Upper lobe of left lung (tissue), 4 donors: ENCODE measurements at regions not wholly inside any gene's neighbourhood (a gene's known extent, or its start where the extent isn't known, plus 50 kb on each side); places are given as distances from the start of the nearest gene placed in this dataset.

ENCODE experiments used
- EP300 ChIP-seq, 4 donors: sonication (generic); formaldehyde crosslinking; IDR thresholded peaks; one replicate each; pipeline ENCODE4 v1.5.1; 2017; ENCODE audit warnings: antibody characterized with exemption in 4 of 4, control low read depth in 2 of 4
- POLR2A ChIP-seq, 4 donors: fragments of 450-650 bp; IDR thresholded peaks; one replicate each; pipeline ENCODE4 v1.5.1; 2016 to 2017; ENCODE audit warnings: antibody characterized with exemption in 4 of 4, mild to moderate bottlenecking in 2 of 4
- POLR2AphosphoS5 ChIP-seq, 2 donors: sonication (generic); formaldehyde crosslinking; IDR thresholded peaks; one replicate each; pipeline ENCODE4 v1.5.1; 2017; ENCODE audit warnings: antibody characterized with exemption in 2 of 2
- TF ChIP-seq, protein P1 (sequence below), 6 experiments: fragments of 450-650 bp in 4 of 6; fragments of 200-600 bp in 2 of 6; sonication (generic) in 2 of 6; IDR thresholded peaks; one replicate each; pipeline ENCODE4 v1.5.1; 2016 to 2019; ENCODE audit warnings: antibody characterized with exemption in 6 of 6

DNA sequence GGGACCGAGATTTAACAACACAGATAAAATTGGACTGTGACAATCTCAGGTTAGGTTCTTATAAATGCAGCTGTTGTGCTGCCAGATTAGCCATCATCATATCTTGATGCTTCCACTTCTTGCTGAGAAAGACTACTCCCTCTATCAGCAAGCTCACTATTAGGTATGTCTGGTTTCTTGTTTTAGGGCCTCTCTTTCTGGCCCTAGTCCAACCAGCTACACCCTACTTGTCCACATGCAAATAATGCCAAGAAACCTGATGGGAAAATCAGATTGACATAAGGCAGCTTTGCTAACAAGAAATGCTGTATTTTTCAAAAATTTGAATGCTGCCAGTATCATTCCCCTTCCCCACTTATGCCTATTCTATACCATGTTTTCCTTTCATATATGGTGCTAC lies 296.0 kb downstream of the RMST start:
- TF ChIP-seq, protein P1, sequence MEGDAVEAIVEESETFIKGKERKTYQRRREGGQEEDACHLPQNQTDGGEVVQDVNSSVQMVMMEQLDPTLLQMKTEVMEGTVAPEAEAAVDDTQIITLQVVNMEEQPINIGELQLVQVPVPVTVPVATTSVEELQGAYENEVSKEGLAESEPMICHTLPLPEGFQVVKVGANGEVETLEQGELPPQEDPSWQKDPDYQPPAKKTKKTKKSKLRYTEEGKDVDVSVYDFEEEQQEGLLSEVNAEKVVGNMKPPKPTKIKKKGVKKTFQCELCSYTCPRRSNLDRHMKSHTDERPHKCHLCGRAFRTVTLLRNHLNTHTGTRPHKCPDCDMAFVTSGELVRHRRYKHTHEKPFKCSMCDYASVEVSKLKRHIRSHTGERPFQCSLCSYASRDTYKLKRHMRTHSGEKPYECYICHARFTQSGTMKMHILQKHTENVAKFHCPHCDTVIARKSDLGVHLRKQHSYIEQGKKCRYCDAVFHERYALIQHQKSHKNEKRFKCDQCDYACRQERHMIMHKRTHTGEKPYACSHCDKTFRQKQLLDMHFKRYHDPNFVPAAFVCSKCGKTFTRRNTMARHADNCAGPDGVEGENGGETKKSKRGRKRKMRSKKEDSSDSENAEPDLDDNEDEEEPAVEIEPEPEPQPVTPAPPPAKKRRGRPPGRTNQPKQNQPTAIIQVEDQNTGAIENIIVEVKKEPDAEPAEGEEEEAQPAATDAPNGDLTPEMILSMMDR (IDR thresholded peaks at IDR 0.05): no peak
- TF ChIP-seq POLR2A (IDR thresholded peaks at IDR 0.05) (no peak), POLR2AphosphoS5 (IDR thresholded peaks at IDR 0.05) (no peak), EP300 (IDR thresholded peaks at IDR 0.05) (no peak)
